Skeletal muscle tissue (tissue), 3 donors: ENCODE measurements at regions not wholly inside any gene's neighbourhood (a gene's known extent, or its start where the extent isn't known, plus 50 kb on each side); places are given as distances from the start of the nearest gene placed in this dataset.

ENCODE experiments used
- H3K27ac ChIP-seq: one replicate; pipeline ENCODE4 v1.7.0; 2013; ENCODE audit warnings: mild to moderate bottlenecking, low read depth, low read length, inconsistent platforms
- H3K27me3 ChIP-seq, 3 donors: one replicate each; pipeline ENCODE4 v1.7.0; 2013; ENCODE audit warnings: low read length in 3 of 3; ENCODE audit not compliant: control insufficient read depth in 3 of 3, insufficient read depth in 3 of 3
- H3K36me3 ChIP-seq, 3 donors: one replicate each; pipeline ENCODE4 v1.7.0; 2013; ENCODE audit warnings: low read length in 3 of 3; ENCODE audit not compliant: control insufficient read depth in 3 of 3, insufficient read depth in 3 of 3
- H3K4me1 ChIP-seq, 3 donors: one replicate each; pipeline ENCODE4 v1.7.0; 2013; ENCODE audit warnings: low read length in 3 of 3, mild to moderate bottlenecking in 3 of 3; ENCODE audit not compliant: control insufficient read depth in 3 of 3, insufficient read depth in 3 of 3
- H3K4me3 ChIP-seq, 3 donors: one replicate each; pipeline ENCODE4 v1.7.0; 2013; ENCODE audit warnings: low read length in 3 of 3
- H3K9ac ChIP-seq, 3 donors: one replicate each; pipeline ENCODE4 v1.7.0; 2013; ENCODE audit warnings: low read length in 3 of 3, mild to moderate bottlenecking in 3 of 3, moderate library complexity in 2 of 3, low read depth in 1 of 3
- H3K9me3 ChIP-seq, 3 donors: one replicate each; pipeline ENCODE4 v1.7.0; 2013; ENCODE audit warnings: low read length in 3 of 3; ENCODE audit not compliant: control insufficient read depth in 3 of 3
- donor health status: Osteomylitis.

GRCh38 chr6:33909737-33910136 is 105.9 kb upstream of the MLN start:
- H3K4me1 ChIP-seq, result no peaks in the 10 kb centered on the region
- H3K9ac ChIP-seq, result no peak overlapping the region
- no peaks in the 10 kb centered on the region for H3K9me3 ChIP-seq

GRCh38 chr6:33908025-33908424 is 104.2 kb upstream of the MLN start:
- no peaks in the 10 kb centered on the region for H3K36me3 ChIP-seq
- peaks cover 0 to 3% (median 3%) of the 10 kb centered on the region in 3 donors for H3K27me3 ChIP-seq
- H3K9me3 ChIP-seq, result no peaks in the 10 kb centered on the region
- H3K9ac ChIP-seq, result no peak overlapping the region
- H3K4me1 ChIP-seq, result no peaks in the 10 kb centered on the region
- H3K4me3 ChIP-seq, result no peak overlapping the region
- no peak overlapping the region for H3K27ac ChIP-seq

More at GRCh38 chr6:33909737-33910136, 105.9 kb upstream of the MLN start:
- H3K27ac ChIP-seq, result no peak overlapping the region
- no peaks in the 10 kb centered on the region for H3K36me3 ChIP-seq
- H3K4me3 ChIP-seq, result no peak overlapping the region
- peaks cover 0 to 9% (median 0%) of the 10 kb centered on the region in 3 donors for H3K27me3 ChIP-seq

GRCh38 chr6:33907227-33907626 is 103.4 kb upstream of the MLN start:
- H3K27me3 ChIP-seq, result peaks cover 0 to 5% (median 4%) of the 10 kb centered on the region in 3 donors
- no peak overlapping the region for H3K27ac ChIP-seq
- no peak overlapping the region for H3K9ac ChIP-seq
- no peaks in the 10 kb centered on the region for H3K4me1 ChIP-seq
- no peaks in the 10 kb centered on the region for H3K9me3 ChIP-seq
- H3K36me3 ChIP-seq, result no peaks in the 10 kb centered on the region
- H3K4me3 ChIP-seq, result no peak overlapping the region

- Histone ChIP-seq H3K27me3 (peaks cover 0 to 7% (median 5%) of the 10 kb centered on the region in 3 donors), H3K9me3 (no peaks in the 10 kb centered on the region), H3K36me3 (no peaks in the 10 kb centered on the region), H3K4me3 (no peak overlapping the region), H3K27ac (no peak overlapping the region), H3K9ac (no peak overlapping the region), H3K4me1 (no peaks in the 10 kb centered on the region)
These were observed 102.6 kb upstream of the MLN start for GRCh38 chr6:33906439-33906838.

- Histone ChIP-seq H3K36me3 (no peaks in the 10 kb centered on the region), H3K9me3 (no peaks in the 10 kb centered on the region), H3K27me3 (peaks cover 0 to 12% (median 7%) of the 10 kb centered on the region in 3 donors), H3K4me3 (no peak overlapping the region), H3K9ac (no peak overlapping the region), H3K4me1 (no peaks in the 10 kb centered on the region), H3K27ac (no peak overlapping the region)
These were observed 101.3 kb upstream of the MLN start for GRCh38 chr6:33905071-33905609.

GRCh38 chr6:33904747-33905065 is 100.9 kb upstream of the MLN start:
- Histone ChIP-seq H3K4me3 (no peak overlapping the region), H3K9me3 (no peaks in the 10 kb centered on the region), H3K27me3 (peaks cover 0 to 14% (median 7%) of the 10 kb centered on the region in 3 donors), H3K27ac (no peak overlapping the region), H3K36me3 (no peaks in the 10 kb centered on the region), H3K4me1 (no peaks in the 10 kb centered on the region), H3K9ac (no peak overlapping the region)

- Histone ChIP-seq H3K36me3 (no peaks in the 10 kb centered on the region), H3K4me3 (no peak overlapping the region), H3K9me3 (no peaks in the 10 kb centered on the region), H3K27me3 (peaks cover 0 to 17% (median 8%) of the 10 kb centered on the region in 3 donors), H3K9ac (no peak overlapping the region), H3K27ac (no peak overlapping the region), H3K4me1 (no peaks in the 10 kb centered on the region)
These were observed 100.4 kb upstream of the MLN start for GRCh38 chr6:33904050-33904746.

GRCh38 chr6:33903579-33903978 is 99.8 kb upstream of the MLN start:
- Histone ChIP-seq H3K9me3 (no peaks in the 10 kb centered on the region), H3K27ac (no peak overlapping the region), H3K4me3 (no peak overlapping the region), H3K9ac (no peak overlapping the region), H3K36me3 (no peaks in the 10 kb centered on the region), H3K4me1 (no peaks in the 10 kb centered on the region), H3K27me3 (peaks cover 0 to 17% (median 13%) of the 10 kb centered on the region in 3 donors)

- Histone ChIP-seq H3K4me3 (no peak overlapping the region), H3K27ac (no peak overlapping the region), H3K27me3 (peaks cover 0 to 25% (median 15%) of the 10 kb centered on the region in 3 donors), H3K36me3 (no peaks in the 10 kb centered on the region), H3K9ac (no peak overlapping the region), H3K9me3 (no peaks in the 10 kb centered on the region), H3K4me1 (no peaks in the 10 kb centered on the region)
These were observed 98.7 kb upstream of the MLN start for GRCh38 chr6:33902457-33902853.

- H3K36me3 ChIP-seq, result no peaks in the 10 kb centered on the region
- H3K27me3 ChIP-seq, result peaks cover 0 to 26% (median 16%) of the 10 kb centered on the region in 3 donors
- H3K4me1 ChIP-seq, result no peaks in the 10 kb centered on the region
- no peaks in the 10 kb centered on the region for H3K9me3 ChIP-seq
- no peak overlapping the region for H3K4me3 ChIP-seq
- H3K9ac ChIP-seq, result no peak overlapping the region
- H3K27ac ChIP-seq, result no peak overlapping the region
These were observed 98.1 kb upstream of the MLN start for GRCh38 chr6:33901822-33902456.
